Neural cell (in vitro differentiated cells): ENCODE measurements at regions not wholly inside any gene's neighbourhood (a gene's known extent, or its start where the extent isn't known, plus 50 kb on each side); places are given as distances from the start of the nearest gene placed in this dataset.

Source experiments
- EZH2 ChIP-seq: fragments of 200-600, 300-800 bp; shearing (Covaris generic), sonication (generic); IDR thresholded peaks from 2 replicates; pipeline ENCODE4 v1.6.1; 2014; ENCODE audit warnings: antibody characterized with exemption, low read length, borderline replicate concordance, mild to moderate bottlenecking; ENCODE audit not compliant: insufficient read depth, poor library complexity, severe bottlenecking
- POLR2AphosphoS5 ChIP-seq: IDR thresholded peaks from 2 replicates; pipeline ENCODE4 v1.6.1; 2012
- SMC3 ChIP-seq: fragments of 450-650 bp; conservative IDR thresholded peaks from 2 replicates; pipeline ENCODE4 v1.6.1; 2014; ENCODE audit warnings: antibody characterized with exemption, mild to moderate bottlenecking, moderate library complexity; ENCODE audit not compliant: poor library complexity
- TF ChIP-seq, protein P1 (sequence below): fragments of 450-650 bp; IDR thresholded peaks from 2 replicates; pipeline ENCODE4 v1.5.1; 2014; ENCODE audit warnings: antibody characterized with exemption, mild to moderate bottlenecking, moderate library complexity; ENCODE audit not compliant: poor library complexity, severe bottlenecking

DNA sequence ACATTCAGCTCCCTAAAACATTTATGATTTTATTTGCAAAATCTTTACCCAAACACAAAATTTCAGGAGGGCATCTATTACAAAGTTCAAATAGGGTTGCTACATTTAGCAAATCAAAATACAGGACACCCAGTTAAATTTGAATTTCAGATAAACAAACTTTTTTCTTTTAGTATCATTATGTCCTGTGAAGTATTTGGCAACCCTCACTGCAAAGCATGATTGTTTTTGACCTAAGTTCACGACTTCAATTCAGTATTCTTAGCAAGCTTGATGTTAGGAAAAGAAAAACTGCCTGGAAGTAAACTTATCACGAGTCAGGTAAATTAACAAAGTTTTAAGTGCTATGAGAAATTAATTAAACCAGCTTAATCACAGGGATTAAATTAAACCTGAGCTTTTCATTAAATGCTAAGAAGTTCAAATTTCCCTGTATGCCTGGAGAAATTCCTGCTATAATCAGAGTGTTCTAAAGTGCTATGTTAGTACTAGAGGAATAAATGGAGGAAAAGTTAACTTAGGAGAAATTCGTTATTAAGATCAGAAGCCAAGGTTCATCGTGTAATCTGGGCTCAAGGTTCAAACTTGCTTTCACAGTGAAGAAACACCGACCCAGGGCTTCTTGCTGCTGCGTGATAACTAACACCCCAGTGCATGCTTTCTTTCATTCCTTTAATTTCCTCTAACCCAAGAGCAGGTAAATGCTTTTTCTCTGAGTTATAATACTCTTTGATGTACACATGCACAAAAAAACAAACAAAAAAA lies 298.1 kb downstream of the FOXO1 start:
- TF ChIP-seq EZH2 (no peak), SMC3 (no peak), POLR2AphosphoS5 (no peak)
- TF ChIP-seq, protein P1, sequence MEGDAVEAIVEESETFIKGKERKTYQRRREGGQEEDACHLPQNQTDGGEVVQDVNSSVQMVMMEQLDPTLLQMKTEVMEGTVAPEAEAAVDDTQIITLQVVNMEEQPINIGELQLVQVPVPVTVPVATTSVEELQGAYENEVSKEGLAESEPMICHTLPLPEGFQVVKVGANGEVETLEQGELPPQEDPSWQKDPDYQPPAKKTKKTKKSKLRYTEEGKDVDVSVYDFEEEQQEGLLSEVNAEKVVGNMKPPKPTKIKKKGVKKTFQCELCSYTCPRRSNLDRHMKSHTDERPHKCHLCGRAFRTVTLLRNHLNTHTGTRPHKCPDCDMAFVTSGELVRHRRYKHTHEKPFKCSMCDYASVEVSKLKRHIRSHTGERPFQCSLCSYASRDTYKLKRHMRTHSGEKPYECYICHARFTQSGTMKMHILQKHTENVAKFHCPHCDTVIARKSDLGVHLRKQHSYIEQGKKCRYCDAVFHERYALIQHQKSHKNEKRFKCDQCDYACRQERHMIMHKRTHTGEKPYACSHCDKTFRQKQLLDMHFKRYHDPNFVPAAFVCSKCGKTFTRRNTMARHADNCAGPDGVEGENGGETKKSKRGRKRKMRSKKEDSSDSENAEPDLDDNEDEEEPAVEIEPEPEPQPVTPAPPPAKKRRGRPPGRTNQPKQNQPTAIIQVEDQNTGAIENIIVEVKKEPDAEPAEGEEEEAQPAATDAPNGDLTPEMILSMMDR = no peak
